ENCODE measurements at regions not wholly inside any gene's neighbourhood (a gene's known extent, or its start where the extent isn't known, plus 50 kb on each side); places are given as distances from the start of the nearest gene placed in this dataset.

- intact Hi-C loops (cut with micrococcal nuclease), result no loop called here
- H3K27me3 ChIP-seq (ENCODE audit: low read depth), result no peaks in the 10 kb centered on the region
- H3K4me3 ChIP-seq, result no peak overlapping the region
- H3K9me3 ChIP-seq (replicated peaks), result no peaks in the 10 kb centered on the region
- no peak overlapping the region for H3K27ac ChIP-seq (replicated peaks)
- no peaks in the 10 kb centered on the region for H3K4me1 ChIP-seq
- no peaks in the 10 kb centered on the region for H3K36me3 ChIP-seq
- DNase-seq, result no peak
- TF ChIP-seq, protein P1, sequence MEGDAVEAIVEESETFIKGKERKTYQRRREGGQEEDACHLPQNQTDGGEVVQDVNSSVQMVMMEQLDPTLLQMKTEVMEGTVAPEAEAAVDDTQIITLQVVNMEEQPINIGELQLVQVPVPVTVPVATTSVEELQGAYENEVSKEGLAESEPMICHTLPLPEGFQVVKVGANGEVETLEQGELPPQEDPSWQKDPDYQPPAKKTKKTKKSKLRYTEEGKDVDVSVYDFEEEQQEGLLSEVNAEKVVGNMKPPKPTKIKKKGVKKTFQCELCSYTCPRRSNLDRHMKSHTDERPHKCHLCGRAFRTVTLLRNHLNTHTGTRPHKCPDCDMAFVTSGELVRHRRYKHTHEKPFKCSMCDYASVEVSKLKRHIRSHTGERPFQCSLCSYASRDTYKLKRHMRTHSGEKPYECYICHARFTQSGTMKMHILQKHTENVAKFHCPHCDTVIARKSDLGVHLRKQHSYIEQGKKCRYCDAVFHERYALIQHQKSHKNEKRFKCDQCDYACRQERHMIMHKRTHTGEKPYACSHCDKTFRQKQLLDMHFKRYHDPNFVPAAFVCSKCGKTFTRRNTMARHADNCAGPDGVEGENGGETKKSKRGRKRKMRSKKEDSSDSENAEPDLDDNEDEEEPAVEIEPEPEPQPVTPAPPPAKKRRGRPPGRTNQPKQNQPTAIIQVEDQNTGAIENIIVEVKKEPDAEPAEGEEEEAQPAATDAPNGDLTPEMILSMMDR (IDR thresholded peaks at IDR 0.05; ENCODE audit: borderline replicate concordance), result no peak
Measured at GRCh38 chr3:25895031-25895430, 105.1 kb downstream of the OXSM start.

GRCh38 chr3:25895443-25895842, 105.6 kb downstream of the OXSM start:
- no peaks in the 10 kb centered on the region for H3K27me3 ChIP-seq (ENCODE audit: low read depth)
- H3K4me1 ChIP-seq, result no peaks in the 10 kb centered on the region
- intact Hi-C loops (cut with micrococcal nuclease), result no loop called here
- DNase-seq, result no peak
- no peak overlapping the region for H3K4me3 ChIP-seq
- no peaks in the 10 kb centered on the region for H3K9me3 ChIP-seq (replicated peaks)
- H3K36me3 ChIP-seq, result no peaks in the 10 kb centered on the region
- TF ChIP-seq, protein P1 (IDR thresholded peaks at IDR 0.05; ENCODE audit: borderline replicate concordance), result no peak
- no peak overlapping the region for H3K27ac ChIP-seq (replicated peaks)

DNA sequence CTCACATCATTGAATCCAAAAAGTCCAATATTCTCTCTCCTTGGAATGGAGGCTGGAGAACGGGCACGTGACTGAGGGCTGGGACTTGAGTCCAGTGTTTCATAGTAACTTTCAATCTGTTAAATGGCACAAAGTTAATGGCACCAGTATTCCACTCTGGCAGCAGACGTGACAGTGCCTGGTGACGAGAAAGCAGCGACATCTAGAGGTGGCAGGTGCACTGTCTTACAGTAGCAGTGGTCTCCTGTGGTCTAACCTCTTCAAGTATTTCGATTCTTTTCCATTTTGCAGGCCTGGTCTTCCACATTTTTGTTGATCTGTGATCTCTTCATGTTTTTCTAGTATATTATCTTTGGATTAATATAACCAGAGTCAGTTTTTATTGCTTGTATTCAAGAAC, 107.1 kb downstream of the OXSM start:
- no peak overlapping the region for H3K4me3 ChIP-seq
- H3K9me3 ChIP-seq (replicated peaks), result no peaks in the 10 kb centered on the region
- H3K36me3 ChIP-seq, result no peaks in the 10 kb centered on the region
- TF ChIP-seq, protein P1 (IDR thresholded peaks at IDR 0.05; ENCODE audit: borderline replicate concordance), result peak; percentile 53
- no peak overlapping the region for H3K27ac ChIP-seq (replicated peaks)
- H3K27me3 ChIP-seq (ENCODE audit: low read depth), result no peaks in the 10 kb centered on the region
- no peak for DNase-seq
- no peaks in the 10 kb centered on the region for H3K4me1 ChIP-seq
- intact Hi-C loops (cut with micrococcal nuclease), result no loop called here

GRCh38 chr3:25899352-25900101, 109.6 kb downstream of the OXSM start:
- DNase-seq, result no peak
- TF ChIP-seq, protein P1 (IDR thresholded peaks at IDR 0.05; ENCODE audit: borderline replicate concordance), result no peak
- Histone ChIP-seq H3K9me3 (replicated peaks) (no peaks in the 10 kb centered on the region), H3K36me3 (no peaks in the 10 kb centered on the region), H3K27ac (replicated peaks) (no peak overlapping the region), H3K27me3 (ENCODE audit: low read depth) (no peaks in the 10 kb centered on the region), H3K4me1 (no peaks in the 10 kb centered on the region), H3K4me3 (no peak overlapping the region)
- intact Hi-C loops (cut with micrococcal nuclease), result loop anchor here (5.0 to 10.0 kb wide), 2 partner anchors 218 to 815 kb away; no protein-coding TSS in a partner anchor

GRCh38 chr3:25900161-25900560, 110.3 kb downstream of the OXSM start:
- H3K4me1 ChIP-seq, result no peaks in the 10 kb centered on the region
- intact Hi-C loops (cut with micrococcal nuclease), result loop anchor here (5.0 to 10.0 kb wide), 2 partner anchors 217 to 815 kb away; no protein-coding TSS in a partner anchor
- no peak for DNase-seq
- H3K27me3 ChIP-seq (ENCODE audit: low read depth), result no peaks in the 10 kb centered on the region
- H3K9me3 ChIP-seq (replicated peaks), result no peaks in the 10 kb centered on the region
- TF ChIP-seq, protein P1 (IDR thresholded peaks at IDR 0.05; ENCODE audit: borderline replicate concordance), result no peak
- H3K4me3 ChIP-seq, result no peak overlapping the region
- H3K27ac ChIP-seq (replicated peaks), result no peak overlapping the region
- H3K36me3 ChIP-seq, result no peaks in the 10 kb centered on the region
